Fibroblast of skin of left biceps (primary cell): ENCODE measurements at regions not wholly inside any gene's neighbourhood (a gene's known extent, or its start where the extent isn't known, plus 50 kb on each side); places are given as distances from the start of the nearest gene placed in this dataset.
"Not testable (repeated sequence)": the region's sequence is repeated elsewhere in the genome, so short reads cannot be mapped to it uniquely, and the experiment has no call there.

ENCODE experiments used
- DNase-seq, 2 experiments: peaks; one replicate each; pipeline ENCODE4 v3.0.0-alpha.2; 2013; ENCODE audit warnings: low read depth in 2 of 2

- no peak for DNase-seq
Measured at GRCh38 chr14:38056270-38056669, 151.4 kb upstream of the SSTR1 start.

- DNase-seq, result not testable (repeated sequence)
Measured at GRCh38 chr14:38062223-38062622, 145.5 kb upstream of the SSTR1 start.

GRCh38 chr14:38063711-38064320 is 143.9 kb upstream of the SSTR1 start:
- no peak for DNase-seq

GRCh38 chr14:38065106-38065762 is 142.5 kb upstream of the SSTR1 start:
- DNase-seq, result no peak

- DNase-seq, result no peak
Measured at GRCh38 chr14:38070061-38070588, 137.6 kb upstream of the SSTR1 start.

GRCh38 chr14:38073641-38074040 is 134.1 kb upstream of the SSTR1 start:
- DNase-seq, result no peak

- no peak for DNase-seq
Measured at GRCh38 chr14:38074081-38074480, 133.6 kb upstream of the SSTR1 start.

GRCh38 chr14:38074754-38075153 is 132.9 kb upstream of the SSTR1 start:
- DNase-seq, result no peak

- no peak for DNase-seq
Measured at GRCh38 chr14:38078393-38078792, 129.3 kb upstream of the SSTR1 start.

GRCh38 chr14:38079268-38079667 is 128.4 kb upstream of the SSTR1 start:
- peak in 1 of 2 experiments; percentile 10 for DNase-seq

GRCh38 chr14:38079886-38080285 is 127.8 kb upstream of the SSTR1 start:
- DNase-seq, result no peak

GRCh38 chr14:38080696-38081095 is 127.0 kb upstream of the SSTR1 start:
- no peak for DNase-seq

- DNase-seq, result no peak
Measured at GRCh38 chr14:38083039-38083438, 124.7 kb upstream of the SSTR1 start.

GRCh38 chr14:38089123-38089522 is 118.6 kb upstream of the SSTR1 start:
- DNase-seq, result no peak

GRCh38 chr14:38090506-38090905 is 117.2 kb upstream of the SSTR1 start:
- no peak for DNase-seq

GRCh38 chr14:38098074-38098836 is 109.4 kb upstream of the SSTR1 start:
- DNase-seq, result peak; percentile 56 to 63

GRCh38 chr14:38101679-38102078 is 106.0 kb upstream of the SSTR1 start:
- no peak for DNase-seq

- no peak for DNase-seq
Measured at GRCh38 chr14:38103542-38104225, 104.0 kb upstream of the SSTR1 start.

- DNase-seq, result no peak
Measured at GRCh38 chr14:38105106-38105702, 102.5 kb upstream of the SSTR1 start.

GRCh38 chr14:38107216-38107631 is 100.5 kb upstream of the SSTR1 start:
- no peak for DNase-seq

GRCh38 chr14:38108681-38109080 is 99.0 kb upstream of the SSTR1 start:
- DNase-seq, result peak; percentile 55 to 65

- no peak for DNase-seq
Measured at GRCh38 chr14:38110258-38110657, 97.4 kb upstream of the SSTR1 start.
